ENCODE measurements at regions not wholly inside any gene's neighbourhood (a gene's known extent, or its start where the extent isn't known, plus 50 kb on each side); places are given as distances from the start of the nearest gene placed in this dataset.
A peak's percentile ranks its signal among the peaks of the same experiment; 100 is the strongest.

- TF ChIP-seq PKNOX1 (IDR thresholded peaks at IDR 0.05) (peak; percentile 85), JUN (IDR thresholded peaks at IDR 0.05; ENCODE audit: borderline replicate concordance, low read depth, low read length) (no peak), JUN (CRISPR knock-in tag; IDR thresholded peaks at IDR 0.05; ENCODE audit: borderline replicate concordance) (no peak)
Observed at GRCh38 chr21:19853709-19854575, 1144.3 kb upstream of the NCAM2 start (continued).

GRCh38 chr21:19855522-19855921, 1142.7 kb upstream of the NCAM2 start:
- Histone ChIP-seq H3K9me1 (ENCODE audit: control insufficient read depth, insufficient read depth, low read length) (no peaks in the 10 kb centered on the region), H3K27me3 (ENCODE audit: control insufficient read depth in 2 of 2, insufficient read depth in 2 of 2, low read length in 2 of 2) (no peaks in the 10 kb centered on the region), H3K36me3 (ENCODE audit: control insufficient read depth, insufficient read depth, low read length) (no peaks in the 10 kb centered on the region), H4K20me1 (replicated peaks; ENCODE audit: control insufficient read depth, insufficient read depth, low read length) (no peaks in the 10 kb centered on the region), H3K9ac (ENCODE audit: insufficient read depth in 1 of 2, low read depth in 2 of 2, low read length in 2 of 2) (no peak overlapping the region), H3K79me2 (ENCODE audit: control insufficient read depth, insufficient read depth, low read length) (no peaks in the 10 kb centered on the region), H3K27ac (ENCODE audit: extremely low read depth, low read depth, low read length) (no peak overlapping the region), H3K9me3 (replicated peaks; ENCODE audit: control insufficient read depth, insufficient read depth, low read depth, low read length) (no peaks in the 10 kb centered on the region), H3K4me2 (ENCODE audit: insufficient read depth, low read length) (no peak overlapping the region), H3K4me1 (replicated peaks in 1 of 2; ENCODE audit: control insufficient read depth in 2 of 2, insufficient read depth in 2 of 2, low read length in 2 of 2) (peaks cover 0 to 11% of the 10 kb centered on the region in 2 experiments; a peak in 2 of 5 replicates), H2AFZ (ENCODE audit: low read depth, low read length) (no peak overlapping the region), H3K4me3 (no peak overlapping the region)
- POLR2A ChIA-PET = interaction anchor here (0.6 kb wide), 1 partner anchor 44 kb away, joined by 3 read pairs; no protein-coding TSS in a partner anchor
- ATAC-seq (no peak), DNase-seq (ENCODE audit: extremely low read depth in 1 of 4, low spot score in 3 of 4) (no peak), FAIRE-seq (no peak)
- no peak for TF ChIP-seq MAZ (CRISPR knock-in tag; conservative IDR thresholded peaks at IDR 0.05 in 1 of 2, IDR thresholded peaks at IDR 0.05 in 1 of 2)
- no peak for TF ChIP-seq TCF7 (IDR thresholded peaks at IDR 0.05; ENCODE audit: borderline replicate concordance)
- no peak for TF ChIP-seq E2F1 (CRISPR knock-in tag; IDR thresholded peaks at IDR 0.05)
- TF ChIP-seq GABPB1 (CRISPR knock-in tag; IDR thresholded peaks at IDR 0.05) = no peak
- no peak for TF ChIP-seq LCOR (CRISPR knock-in tag; IDR thresholded peaks at IDR 0.05)
- TF ChIP-seq ZBTB8A (IDR thresholded peaks at IDR 0.05; ENCODE audit: partially characterized antibody) = no peak
- no peak for TF ChIP-seq SUPT5H (IDR thresholded peaks at IDR 0.05)
- TF ChIP-seq EZH2 (IDR thresholded peaks at IDR 0.05; ENCODE audit: borderline replicate concordance, low read depth, low read length) = no peak
- no peak for TF ChIP-seq ZNF764 (CRISPR knock-in tag; IDR thresholded peaks at IDR 0.05; ENCODE audit: low read depth)
- no peak for TF ChIP-seq ZNF354B (CRISPR knock-in tag; IDR thresholded peaks at IDR 0.05)
- TF ChIP-seq BCL6 (CRISPR knock-in tag; IDR thresholded peaks at IDR 0.05) = no peak
- TF ChIP-seq HDAC1 (IDR thresholded peaks at IDR 0.05) = no peak
- no peak for TF ChIP-seq GTF2E2 (tag; IDR thresholded peaks at IDR 0.05)
- TF ChIP-seq MTA3 (IDR thresholded peaks at IDR 0.05; ENCODE audit: borderline replicate concordance) = no peak
- TF ChIP-seq HOMEZ (CRISPR knock-in tag; IDR thresholded peaks at IDR 0.05) = no peak
- BruUV-seq (replicated peaks) = no TSS peak
- intact Hi-C loops (cut with micrococcal nuclease) (no loop called here), in situ Hi-C loops (cut with MboI) (no loop called here)
- CTCF ChIA-PET (ENCODE audit: low intra/inter-chr PET ratio) = no interaction called here
- 12% methylated on average over 3 of the region's 3 CpGs for WGBS (ENCODE audit: insufficient coverage, low coverage, missing lambda C conversion rate)

Data from K562 (cell line).